Activated CD4-positive, alpha-beta T cell treated with anti-CD3 and anti-CD28 coated beads, Interleukin-2, Interleukin-6, amounts not matched to agents 100 ng/mL and 50 ng/mL, durations not matched to agents 16 hours and 8 hours (primary cell): ENCODE measurements at regions not wholly inside any gene's neighbourhood (a gene's known extent, or its start where the extent isn't known, plus 50 kb on each side); places are given as distances from the start of the nearest gene placed in this dataset.
"Not testable (repeated sequence)": the region's sequence is repeated elsewhere in the genome, so short reads cannot be mapped to it uniquely, and the experiment has no call there.

Source experiments
- DNase-seq: peaks from one replicate; pipeline ENCODE4 v3.0.0-alpha.2; 2020

DNA sequence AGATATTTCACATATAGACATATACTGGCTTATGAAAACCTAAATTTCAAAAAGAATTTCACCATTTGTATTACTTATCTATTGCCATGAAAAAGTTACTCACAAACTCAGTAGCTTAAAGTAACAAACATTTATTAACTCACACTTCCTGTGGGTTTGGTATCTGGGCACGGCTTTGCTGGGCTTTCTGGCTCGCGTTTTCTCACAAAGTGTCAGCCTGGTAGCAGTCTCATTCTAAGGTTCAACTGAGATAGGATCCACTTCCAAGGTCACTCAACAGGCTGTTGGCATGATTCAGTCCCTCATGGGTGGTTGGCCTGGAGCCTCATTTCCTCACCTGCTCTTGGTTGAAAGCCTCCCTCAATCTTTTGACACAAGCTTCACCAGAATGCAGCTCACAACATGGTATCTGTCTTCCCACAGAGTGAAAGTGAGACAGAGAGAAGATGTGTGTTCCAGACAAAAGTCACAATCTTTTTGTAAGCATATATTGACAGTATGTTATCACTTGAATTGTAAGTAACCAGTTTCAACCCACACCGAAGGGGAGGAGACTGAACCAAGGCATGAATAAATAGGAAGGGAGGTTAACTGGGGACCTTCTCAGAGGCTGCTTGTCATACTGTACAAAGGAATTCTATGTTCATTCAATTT lies 1065.8 kb upstream of the SPRY2 start:
- DNase-seq: no peak

DNA sequence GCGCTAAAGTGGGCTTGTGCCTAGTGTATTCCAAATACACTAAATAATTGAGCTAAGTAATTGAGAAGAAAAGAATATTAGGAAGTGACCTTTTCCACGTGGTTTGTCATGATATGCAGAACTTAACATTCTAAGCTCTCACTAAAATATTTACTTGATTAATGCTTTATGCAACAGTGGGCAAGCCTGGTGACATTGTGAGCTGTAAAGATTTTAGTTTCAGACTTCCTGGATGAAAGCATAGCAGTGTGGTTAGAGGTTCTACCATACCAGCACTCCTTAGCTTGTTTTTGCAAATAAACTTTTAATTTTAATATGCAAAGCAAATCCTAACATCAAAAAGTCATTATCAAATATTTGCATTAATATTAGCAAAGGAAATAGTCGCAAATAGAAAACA lies 1065.1 kb upstream of the SPRY2 start:
- no peak for DNase-seq

DNA sequence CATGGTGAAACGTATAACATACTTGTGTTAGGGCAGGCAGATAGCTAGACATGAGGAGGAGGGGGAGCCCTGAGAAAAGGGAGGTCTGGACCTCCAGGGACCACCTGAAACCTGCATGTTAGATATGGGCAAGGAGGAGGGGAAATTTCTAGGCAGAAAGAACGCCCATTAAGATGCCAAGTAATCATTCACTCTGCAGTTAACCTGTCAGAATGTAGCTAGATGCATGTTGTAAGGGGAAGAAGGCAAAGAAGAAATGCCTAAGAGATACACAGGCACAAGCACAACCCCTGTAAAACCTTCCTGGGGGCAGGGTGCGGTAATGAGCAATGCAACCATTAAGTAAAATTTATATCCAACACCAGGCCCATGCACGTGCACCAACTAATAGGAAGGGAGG lies 1055.3 kb upstream of the SPRY2 start:
- no peak for DNase-seq

DNA sequence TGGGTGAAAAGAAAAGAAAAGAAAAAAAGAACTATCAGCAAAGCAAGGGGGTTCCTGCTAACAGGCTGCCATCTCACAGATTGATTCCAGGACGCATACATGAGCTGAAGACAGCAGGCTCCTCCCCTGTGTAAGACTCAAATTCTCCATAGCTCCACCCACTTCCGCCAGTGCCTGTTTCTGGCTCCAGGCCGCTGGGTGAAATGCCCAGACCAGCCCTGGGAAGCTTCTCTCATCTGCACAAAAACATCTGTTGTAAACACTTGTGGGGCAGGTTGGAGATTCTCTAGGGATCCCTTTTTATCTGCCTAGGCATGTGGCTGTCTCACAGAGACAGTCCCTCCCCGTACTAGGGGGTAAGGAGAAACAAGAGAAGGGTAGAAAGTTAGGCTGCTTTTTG lies 1054.4 kb upstream of the SPRY2 start:
- DNase-seq: no peak

DNA sequence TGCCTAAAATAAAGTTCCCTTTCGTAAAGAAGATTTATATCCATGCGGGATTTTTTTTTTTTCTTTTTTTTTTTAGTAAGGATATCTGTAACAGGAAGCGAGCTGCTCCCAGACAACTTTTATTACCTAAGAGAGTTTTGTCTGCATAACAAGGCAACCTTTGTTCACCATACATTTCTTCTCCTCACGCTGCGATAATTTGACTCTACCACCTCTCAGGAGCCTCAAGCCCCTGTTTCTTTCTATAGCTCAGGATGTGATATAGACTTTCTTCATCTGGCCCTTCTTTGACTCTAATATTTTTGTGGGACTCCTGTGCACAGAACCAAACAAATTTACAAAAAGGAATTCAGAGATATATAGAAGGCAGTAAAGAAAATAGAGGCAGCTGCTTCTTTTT lies 1053.7 kb upstream of the SPRY2 start:
- no peak for DNase-seq

DNA sequence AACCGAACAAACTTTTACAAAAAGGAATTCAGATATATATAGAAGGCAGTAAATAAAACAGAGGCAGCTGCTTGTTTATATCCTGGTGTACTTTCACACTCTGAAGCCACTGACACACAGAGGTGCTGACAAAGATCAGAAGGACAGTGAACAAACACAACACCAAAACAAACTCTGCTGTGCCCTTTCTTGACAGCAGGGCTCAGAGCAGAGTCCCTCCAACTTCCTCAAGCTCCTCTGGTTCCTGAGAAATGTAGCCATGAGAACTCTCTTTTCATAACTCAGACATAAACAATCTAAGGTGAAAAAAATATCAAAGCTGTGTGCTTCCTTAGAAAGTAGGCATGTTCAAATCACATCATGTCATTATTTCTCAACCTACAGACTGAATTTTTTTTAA lies 1052.8 kb upstream of the SPRY2 start:
- DNase-seq: no peak

DNA sequence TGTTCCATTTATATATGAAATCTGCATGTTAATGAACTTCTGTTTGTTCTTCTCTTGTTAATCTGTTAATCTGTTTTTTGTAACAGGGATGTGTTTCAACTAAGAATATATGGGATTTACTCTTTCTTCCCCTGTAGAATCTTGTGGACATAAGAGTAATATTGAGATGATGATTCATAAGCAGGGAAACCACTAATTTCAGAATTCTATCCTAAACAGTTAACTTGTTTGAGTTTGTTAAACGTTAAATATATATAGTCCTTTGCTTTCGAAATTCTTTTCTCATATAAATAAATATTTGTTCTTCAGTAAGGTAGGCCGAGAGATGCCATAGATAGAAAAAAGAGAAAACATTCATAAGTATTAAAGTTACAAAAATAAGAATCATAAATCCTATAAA lies 1052.2 kb upstream of the SPRY2 start:
- DNase-seq: no peak

DNA sequence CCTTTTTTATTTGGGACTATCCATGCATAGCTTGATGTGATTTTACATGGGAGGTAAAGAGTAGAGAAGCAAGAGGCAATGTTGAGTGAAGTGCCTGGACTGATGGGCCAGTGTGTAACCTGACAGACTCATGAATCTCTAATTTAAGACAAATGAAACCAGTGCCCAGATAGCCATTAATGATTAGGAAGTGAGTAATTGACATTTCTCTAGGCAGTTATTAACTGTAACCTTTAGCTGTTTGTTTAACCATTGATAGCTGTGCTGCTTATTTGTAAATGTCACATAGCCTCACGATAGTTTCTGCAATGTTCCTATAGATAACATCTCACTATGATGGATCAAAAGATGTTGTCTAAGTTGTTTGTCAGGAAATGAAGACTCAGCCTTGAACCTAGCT lies 1047.5 kb upstream of the SPRY2 start:
- no peak for DNase-seq

DNA sequence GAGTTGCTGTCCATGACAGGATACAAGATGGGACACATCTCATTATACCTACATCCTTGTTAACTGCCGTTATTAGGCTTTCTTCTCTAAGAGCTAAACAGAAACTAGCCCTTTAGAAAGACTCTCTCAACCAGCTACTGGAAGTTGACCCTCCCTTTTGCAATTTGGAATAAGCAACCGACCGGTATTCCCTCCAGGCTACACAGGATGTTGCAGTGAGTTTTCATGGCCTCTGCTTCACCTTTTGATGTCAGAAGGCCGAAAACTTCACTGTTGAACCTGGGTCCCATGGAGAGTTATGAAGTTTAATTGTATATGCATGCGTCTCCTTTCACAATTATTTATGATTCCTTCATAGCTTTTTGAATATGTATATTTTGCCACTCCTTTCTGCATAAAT lies 1042.5 kb upstream of the SPRY2 start:
- DNase-seq: no peak

DNA sequence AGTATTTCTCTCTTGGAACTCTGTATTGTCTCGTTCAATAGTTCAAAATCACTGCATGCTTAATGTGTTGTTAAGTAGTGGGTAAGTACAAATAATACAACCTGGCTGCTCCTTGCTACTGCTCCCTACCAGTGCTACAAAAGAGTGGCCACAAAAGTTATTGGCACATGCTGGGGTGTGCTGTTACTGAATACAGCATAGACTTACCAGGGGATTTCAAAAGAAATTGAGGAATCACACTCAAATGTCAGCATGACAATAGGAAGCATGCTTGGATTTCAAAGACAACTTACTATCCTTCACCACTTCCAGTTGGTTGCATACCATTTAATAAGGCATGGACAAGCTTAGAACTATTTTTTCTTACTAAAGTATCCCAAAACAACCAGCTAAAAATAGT lies 1041.3 kb upstream of the SPRY2 start:
- no peak for DNase-seq

DNA sequence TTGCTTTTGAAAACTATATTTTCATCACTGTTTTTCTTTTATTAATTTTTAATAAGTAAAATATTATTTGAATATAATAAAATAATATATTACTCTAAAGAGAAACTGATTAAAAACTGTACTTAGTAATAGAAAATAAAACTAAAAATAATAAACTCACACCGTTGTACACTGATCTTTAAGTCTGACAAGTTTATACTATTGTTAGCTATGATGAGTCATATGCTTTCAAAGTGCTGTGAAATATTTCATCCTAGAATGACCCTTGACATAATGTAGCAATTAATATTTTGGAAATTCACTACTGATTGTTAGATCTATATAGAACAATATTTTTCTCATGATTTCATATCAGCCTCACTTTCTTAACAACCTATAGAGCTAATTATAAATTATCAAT lies 1040.6 kb upstream of the SPRY2 start:
- DNase-seq: no peak

DNA sequence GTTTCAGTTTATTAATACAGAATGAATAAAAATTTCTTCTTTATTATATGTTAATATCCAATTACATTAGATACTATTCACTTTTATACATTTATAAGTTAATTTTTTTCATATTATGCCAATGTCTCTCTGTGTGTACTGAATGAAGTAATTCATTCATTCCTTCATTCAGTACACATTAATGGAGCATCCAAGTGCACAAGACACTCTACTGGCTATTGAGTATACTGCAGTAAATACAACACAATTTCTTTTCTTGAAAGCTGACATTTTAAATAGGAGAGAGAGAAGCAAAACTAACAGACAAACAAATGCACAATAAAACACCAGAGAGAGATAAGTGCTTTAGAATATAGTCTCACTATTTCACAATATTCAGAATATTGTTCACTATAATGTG lies 1038.3 kb upstream of the SPRY2 start:
- DNase-seq: no peak

DNA sequence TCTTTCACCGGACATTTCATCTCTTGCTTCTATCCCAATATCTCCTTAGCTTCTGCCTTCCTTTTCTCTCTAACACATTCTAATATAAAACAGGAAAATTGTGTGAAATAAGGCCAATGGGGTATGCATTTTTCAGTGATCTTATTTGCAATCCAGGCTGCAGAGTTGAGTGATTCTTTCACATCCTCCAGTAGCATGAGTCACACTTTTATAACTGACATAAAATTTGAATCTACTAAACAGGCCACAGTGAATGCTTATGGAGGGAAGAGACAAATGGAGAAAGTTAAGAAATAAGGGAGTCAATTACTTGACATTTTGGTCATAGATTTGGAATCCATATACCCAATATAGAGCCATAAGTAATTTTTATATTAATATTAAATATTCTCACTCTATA lies 1037.0 kb upstream of the SPRY2 start:
- DNase-seq: no peak

DNA sequence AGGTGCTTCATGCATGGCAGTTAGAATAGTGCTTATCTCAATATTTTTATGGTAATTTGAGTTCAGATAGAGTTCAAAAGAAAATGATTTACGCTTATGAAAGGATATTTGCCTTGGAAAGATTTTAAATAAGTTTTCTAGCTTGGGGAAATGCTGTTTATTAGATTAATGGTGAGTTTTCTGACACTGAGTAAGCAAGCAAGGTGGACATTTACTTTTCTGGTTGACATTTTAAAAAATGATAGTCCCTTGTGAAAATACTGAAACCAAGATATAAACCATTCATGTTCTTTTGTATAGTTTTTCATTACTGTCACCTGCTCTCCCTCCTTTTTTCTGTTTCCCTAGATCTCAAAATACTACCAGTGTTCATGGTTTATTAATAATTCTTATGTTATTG lies 1034.8 kb upstream of the SPRY2 start:
- no peak for DNase-seq

DNA sequence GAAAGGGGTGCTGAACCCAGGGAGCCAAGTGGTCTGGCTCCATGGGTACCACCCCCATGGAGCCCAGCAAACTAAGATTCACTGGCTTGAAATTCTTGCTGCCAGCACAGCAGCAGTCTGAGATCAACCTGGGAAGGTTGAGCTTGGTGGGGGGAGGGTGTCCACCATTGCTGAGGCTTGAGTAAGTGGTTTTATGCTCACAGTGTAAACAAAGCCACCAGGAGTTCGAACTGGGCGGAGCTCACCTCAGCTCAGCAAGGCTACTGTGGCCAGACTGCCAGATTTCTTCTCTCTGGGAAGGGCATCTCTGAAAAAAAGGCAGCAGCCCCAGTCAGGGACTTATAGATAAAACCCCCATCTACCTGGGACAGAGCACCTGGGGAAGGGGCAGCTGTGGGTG lies 1021.8 kb upstream of the SPRY2 start:
- DNase-seq: not testable (repeated sequence)

DNA sequence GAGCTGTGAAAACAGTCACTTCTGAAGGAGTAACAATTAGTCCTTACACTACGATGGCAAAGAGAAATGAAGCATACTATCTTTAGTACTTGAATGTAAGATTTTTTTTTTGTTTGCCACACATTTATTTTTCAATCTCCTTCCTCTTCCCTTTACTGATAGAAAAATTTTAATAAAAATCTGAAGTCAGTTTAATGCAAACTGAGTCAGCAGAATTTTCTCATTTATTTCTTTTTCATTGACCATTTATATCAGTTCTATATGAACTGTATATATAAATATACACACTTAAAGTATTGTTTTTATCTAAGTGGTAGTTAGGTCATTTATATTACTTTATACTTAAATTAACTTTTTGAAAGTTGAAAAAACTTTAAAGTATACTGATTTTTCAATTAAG lies 1009.1 kb upstream of the SPRY2 start:
- no peak for DNase-seq

DNA sequence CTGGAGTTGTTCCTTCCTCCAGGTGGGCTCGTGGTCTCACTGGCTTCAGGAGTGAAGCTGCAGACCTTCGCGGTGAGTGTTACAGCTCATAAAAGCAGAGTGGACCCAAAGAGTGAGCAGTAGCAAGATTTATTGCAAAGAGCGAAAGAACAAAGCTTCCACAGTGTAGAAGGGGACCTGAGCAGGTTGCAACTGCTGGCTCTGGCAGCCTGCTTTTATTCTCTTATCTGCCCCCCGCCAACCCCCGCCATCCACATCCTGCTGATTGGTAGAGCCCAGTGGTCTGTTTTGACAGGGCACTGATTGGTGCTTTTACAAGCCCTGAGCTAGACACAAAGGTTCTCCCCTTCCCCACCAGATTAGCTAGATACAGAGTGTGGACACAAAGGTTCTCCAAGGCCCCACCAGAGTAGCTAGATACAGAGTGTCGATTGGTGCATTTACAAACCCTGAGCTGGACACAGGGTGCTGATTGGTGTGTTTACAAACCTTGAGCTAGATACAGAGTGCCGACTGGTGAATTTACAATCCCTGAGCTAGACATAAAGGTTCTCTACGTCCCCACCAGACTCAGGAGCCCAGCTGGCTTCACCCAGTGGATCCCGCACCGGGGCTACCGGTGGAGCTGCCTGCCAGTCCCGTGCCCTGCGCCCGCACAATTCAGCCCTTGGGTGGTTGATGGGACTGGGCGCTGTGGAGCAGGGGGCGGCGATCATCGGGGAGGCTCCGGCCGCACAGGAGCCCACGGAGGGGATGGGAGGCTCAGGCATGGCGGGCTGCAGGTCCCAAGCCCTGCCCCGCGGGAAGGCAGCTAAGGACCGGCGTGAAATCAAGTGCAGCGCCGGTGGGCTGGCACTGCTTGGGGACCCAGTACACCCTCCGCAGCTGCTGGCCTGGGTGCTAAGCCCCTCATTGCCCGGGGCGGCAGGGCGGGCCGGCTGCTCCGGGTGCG lies 999.5 kb upstream of the SPRY2 start:
- DNase-seq: not testable (repeated sequence)

DNA sequence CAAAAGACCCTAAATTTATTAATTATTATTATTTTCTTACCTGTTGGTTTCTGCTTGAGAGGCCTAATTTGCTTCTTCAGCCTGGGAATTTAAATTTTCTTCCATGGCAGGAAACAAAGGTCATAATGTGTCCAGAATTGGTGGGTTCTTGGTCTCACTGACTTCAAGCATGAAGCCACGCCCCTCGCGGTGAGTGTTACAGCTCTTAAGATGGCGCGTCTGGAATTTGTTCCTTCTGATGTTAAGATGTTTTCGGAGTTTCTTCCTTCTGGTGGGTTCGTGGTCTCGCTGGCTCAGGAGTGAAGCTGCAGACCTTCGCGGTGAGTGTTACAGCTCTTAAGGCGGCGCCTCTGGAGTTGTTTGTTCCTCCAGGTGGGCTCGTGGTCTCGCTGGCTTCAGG lies 998.7 kb upstream of the SPRY2 start:
- DNase-seq: not testable (repeated sequence)

DNA sequence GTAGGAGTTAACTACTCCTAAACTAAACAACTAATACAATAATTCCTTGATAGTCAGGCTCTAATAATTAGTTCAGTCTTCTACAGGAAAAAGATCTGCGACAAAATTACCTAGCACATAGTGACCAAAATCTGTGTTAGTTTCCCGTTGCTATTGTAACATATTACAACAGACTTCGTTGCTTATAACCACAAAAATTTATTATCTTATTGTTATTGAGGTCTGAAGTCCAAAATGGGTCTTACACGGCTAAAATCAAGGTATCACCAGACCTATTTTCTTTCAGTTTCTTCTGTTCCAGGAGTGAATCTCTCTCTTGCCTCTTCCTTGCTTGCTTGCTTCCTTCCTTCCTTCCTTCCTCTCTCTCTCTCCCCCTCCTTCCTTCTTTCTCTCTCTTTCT lies 993.6 kb upstream of the SPRY2 start:
- DNase-seq: no peak

DNA sequence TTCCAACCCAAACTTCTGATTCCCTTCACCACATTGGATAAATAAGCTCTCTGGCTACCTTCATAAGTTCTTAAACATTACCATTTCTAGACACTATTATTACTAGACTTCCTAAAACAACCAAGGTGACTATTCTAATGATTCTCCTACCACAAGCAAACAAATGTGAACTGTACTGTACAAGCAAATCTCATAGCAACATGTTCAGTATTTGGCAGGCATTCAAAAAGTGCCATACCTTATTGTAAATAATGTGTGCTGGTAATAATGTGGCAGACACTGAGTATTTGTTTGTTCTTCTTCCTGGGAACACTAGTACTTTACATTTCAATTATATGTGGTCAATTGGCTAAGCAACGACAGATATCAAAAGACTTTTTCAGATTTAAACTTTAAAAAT lies 986.0 kb upstream of the SPRY2 start:
- no peak for DNase-seq

DNA sequence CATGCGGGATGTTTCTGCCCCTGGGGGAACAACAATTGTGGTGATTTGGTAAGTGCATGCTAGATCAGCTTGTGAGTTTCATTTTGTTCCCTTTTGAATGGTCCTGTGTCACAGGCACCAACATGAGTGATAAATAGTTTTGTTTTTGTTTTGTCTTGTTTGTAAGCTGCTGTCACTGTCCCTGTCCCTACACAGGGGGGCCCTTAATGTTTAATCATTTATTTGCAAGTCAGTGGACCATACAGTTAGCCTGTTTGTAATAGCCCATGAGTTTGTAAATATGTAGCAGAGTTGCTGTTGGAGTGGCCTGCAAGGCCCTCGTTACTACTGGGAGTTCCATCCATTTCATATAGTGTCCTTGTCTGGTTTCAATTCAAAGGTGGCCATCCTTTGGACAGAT lies 979.6 kb upstream of the SPRY2 start:
- no peak for DNase-seq

DNA sequence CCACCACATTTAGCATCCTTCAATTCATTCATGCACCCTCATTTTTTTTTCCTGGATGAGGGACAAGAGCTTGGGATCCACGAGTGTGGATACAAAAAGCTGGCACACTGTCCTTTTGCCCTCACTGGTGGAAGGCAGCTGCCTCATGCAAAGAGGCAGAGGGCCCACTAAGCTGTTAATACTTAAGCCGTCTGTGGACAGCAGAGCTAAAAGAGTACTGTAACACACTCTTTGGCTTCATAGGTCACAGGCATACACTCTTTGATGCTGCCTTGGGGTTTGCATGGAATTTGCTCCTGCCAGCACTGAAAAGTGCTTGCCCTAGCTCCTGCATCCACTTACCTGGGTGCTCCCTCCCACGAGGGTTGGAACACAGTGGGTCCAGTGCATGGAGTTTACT lies 978.4 kb upstream of the SPRY2 start:
- DNase-seq: no peak

DNA sequence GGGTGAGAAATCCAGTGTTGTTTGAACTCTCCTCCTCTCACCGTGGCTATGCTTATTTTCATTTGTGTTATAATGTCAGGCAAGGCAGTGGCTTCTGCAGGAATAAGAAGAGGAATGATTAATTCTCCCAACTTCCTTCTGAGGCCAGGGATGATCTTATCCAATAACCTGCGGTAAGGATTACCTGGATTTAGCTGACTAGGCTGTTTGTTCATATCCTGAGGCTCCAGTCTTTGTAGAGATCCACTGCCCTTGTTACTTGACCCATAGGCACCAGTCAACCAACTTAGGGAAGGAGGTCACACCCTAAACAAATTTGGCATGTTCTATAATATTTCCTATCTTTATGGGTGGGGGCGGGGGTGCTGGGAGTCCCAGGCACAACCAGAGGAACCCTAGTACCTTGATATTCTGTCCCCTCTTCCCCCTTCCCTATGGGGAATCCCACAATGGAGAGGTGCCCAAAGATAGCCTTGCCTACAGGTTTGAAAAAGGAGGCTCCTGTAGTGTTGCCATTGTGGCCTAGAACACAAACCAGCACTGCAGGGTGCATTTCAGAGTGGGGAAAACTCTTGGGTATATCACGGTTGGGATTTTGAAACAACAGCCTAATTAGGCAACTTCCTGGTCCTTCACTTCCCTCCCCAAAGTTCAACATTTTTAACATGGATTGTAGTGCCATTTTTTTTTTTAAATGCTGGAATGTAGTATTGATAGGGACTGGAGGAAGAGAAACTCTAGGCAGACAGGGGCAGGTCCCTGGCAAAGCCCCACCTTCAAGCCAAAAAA lies 977.5 kb upstream of the SPRY2 start:
- no peak for DNase-seq

DNA sequence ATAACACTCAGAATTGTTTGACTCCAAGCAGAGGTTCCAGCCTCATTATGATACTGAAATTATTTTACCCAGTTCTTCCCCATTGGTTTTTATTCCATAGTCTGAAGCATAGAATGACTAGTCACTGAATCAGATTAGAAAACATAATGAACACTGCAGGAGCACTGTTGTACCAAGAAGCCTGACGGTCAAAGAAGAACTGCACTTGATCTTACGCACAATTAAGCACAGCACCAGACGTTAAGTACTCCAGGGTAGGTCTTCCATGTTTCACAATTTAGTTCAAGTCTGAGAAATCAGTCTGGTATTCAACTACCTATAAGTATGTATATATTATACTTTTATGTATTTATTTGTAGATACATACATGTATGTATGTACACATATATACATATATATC lies 973.5 kb upstream of the SPRY2 start:
- no peak for DNase-seq
